ENCODE measurements at regions not wholly inside any gene's neighbourhood (a gene's known extent, or its start where the extent isn't known, plus 50 kb on each side); places are given as distances from the start of the nearest gene placed in this dataset.
"Not testable (repeated sequence)": the region's sequence is repeated elsewhere in the genome, so short reads cannot be mapped to it uniquely, and the experiment has no call there.

DNA sequence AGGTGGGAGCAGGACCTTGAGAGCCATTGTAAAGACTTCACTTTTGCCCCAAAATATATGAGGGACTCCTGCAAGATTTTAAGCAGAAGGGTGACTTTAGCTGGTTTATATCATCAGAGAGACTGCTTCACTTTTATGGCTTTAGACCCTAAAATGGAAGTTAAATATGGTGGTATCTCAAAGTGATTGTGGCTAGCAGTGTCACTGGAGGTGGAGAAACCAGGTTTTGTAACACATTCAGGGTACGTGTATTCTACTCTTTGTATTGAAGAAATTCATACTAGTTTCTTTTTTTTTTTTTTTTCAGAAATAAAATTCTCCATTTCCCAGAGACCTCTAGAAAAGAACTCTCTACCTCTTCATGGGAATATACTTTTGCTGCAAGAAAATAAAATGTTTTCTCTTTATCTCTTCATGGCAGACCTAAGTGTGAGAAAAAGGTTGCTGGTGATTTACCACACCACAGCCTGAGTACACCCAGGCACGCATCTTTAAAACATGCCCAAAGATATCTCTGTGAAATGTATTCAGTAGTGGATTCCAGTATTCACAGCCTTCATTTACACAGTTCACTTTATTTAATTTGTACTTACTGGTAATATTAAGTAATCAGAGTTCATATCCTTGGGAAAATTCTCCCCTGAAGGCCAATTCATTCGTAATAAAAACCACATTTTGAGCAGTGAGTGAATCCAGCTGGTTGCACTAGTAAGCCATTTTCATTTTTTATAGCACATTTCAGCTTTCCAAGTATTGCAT is 74.3 kb upstream of the GUCY1A1 start:
- DNase-seq (ENCODE audit: low read depth): peak; percentile 61

GRCh38 chr4:155591738-155592143 is 74.9 kb upstream of the GUCY1A1 start:
- no peak for DNase-seq (ENCODE audit: low read depth)

GRCh38 chr4:155590796-155591585 is 75.7 kb upstream of the GUCY1A1 start:
- DNase-seq (ENCODE audit: low read depth): no peak

- no peak for DNase-seq (ENCODE audit: low read depth)
These were observed 78.2 kb upstream of the GUCY1A1 start for GRCh38 chr4:155588437-155588836.

DNA sequence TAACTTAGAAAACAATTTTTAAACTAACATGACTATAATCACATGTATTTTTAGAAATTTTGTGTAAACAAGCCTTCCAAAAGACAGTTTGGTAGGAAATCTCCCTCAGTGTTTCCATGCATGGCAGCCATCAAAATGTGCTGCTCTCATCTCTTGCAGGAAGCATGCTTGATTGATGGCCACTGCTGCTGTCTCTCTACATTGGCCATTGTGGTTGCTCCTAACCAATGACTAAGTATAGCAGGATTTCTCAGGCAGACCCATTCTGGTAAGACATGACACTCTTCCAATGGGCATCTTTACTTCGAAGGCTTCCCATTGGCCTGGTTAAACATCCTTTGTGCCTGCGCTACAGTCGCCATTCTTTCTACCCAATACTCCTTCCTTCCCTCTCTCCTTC is 78.9 kb upstream of the GUCY1A1 start:
- DNase-seq (ENCODE audit: low read depth): no peak

DNA sequence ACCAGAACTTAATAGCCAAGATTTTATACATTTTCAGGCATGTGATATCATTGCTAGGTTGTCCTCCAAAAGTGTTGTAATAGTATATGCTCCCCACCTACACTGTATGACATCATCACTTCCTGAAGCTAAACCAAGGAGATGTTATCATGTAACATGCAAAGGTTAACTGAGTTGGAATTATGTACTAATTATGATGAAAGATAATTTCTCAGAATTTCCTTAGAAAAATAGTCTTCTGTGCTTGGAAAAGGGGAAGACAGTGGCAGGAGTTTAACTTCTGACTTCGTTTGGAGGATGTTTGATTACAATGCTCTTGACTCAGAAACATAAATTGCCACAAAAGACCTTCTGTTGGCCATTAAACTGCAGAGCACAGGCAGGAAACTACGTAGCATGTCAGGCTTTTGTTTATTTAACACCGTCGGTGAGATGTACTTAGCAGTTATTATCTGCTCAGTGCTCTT is 83.6 kb upstream of the GUCY1A1 start:
- DNase-seq (ENCODE audit: low read depth): peak; percentile 54

DNA sequence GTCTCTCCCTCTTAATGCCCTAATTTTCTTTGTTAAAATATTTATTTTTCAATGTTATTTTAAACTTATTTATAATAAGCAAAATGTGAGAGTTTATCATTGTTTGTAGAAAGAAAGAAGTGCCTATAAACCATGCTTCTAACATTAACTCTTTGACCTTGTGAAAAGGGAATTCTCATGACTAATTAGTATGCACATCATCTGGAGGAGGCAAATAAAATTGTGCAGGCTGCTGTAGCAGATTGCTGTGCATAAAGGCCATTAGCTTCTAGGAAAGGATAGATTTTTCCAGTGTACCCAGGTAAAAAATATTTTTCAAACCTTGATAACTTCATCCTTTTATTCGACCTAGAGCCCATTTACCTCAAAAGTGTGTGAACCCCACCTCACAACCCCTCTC is 84.6 kb upstream of the GUCY1A1 start:
- no peak for DNase-seq (ENCODE audit: low read depth)

GRCh38 chr4:155578726-155579370 is 87.8 kb upstream of the GUCY1A1 start:
- DNase-seq (ENCODE audit: low read depth): peak; percentile 84

DNA sequence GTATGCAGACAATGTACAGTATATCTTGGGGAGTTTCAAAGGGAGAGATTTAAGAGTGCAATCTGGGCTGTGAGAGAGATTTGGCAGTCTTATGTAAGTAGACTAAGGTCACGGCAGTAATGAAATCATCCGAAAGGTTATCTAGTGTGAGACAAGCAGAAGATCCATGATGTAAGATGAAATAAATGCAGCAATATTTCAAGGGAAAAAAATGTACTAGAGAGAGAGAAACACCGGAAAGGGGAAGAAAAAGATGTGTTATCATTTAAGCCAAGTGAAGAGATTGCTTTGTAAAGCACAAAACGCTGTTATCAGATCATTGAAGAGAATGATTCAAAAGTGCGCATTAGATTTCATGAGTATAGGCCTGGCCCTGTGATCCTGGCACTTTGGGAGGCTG is 88.4 kb upstream of the GUCY1A1 start:
- DNase-seq (ENCODE audit: low read depth): no peak

DNA sequence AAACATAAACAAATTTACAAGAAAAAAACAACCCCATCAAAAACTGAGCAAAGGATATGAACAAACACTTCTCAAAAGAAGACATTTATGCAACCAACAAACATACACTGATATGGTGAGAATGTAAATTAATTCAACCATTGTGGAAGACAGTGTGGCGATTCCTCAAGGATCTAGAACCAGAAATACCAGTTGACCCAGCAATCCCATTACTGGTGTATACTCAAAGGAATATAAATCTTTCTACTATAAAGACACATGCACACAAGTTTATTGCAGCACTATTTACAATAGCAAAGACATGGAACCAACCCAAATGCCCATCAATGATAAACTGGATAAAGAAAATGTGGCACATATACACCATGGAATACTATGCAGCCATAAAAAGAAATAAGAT is 92.3 kb upstream of the GUCY1A1 start:
- DNase-seq (ENCODE audit: low read depth): not testable (repeated sequence)

DNA sequence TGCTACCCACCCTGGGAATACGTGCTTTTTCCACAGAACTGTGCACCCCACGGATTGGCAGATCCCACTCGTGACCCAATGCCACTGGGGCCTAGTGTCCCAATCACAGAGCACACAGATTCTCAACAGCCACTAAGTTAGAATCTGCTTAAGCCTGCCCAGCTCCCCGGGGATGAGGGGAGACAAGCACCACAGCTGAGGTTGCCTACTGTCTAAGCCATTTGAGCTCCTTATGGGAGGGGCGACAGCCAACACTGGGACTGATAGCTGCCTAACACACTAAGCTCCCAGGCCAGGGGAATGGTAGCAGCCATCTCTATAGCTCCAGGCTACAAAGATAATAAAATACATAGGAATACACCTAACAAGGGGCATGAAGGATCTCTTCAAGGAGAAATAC is 93.5 kb upstream of the GUCY1A1 start:
- no peak for DNase-seq (ENCODE audit: low read depth)

- DNase-seq (ENCODE audit: low read depth): no peak
These were observed 94.4 kb upstream of the GUCY1A1 start for GRCh38 chr4:155572106-155572703.

GRCh38 chr4:155571184-155571944 is 95.3 kb upstream of the GUCY1A1 start:
- DNase-seq (ENCODE audit: low read depth): no peak

DNA sequence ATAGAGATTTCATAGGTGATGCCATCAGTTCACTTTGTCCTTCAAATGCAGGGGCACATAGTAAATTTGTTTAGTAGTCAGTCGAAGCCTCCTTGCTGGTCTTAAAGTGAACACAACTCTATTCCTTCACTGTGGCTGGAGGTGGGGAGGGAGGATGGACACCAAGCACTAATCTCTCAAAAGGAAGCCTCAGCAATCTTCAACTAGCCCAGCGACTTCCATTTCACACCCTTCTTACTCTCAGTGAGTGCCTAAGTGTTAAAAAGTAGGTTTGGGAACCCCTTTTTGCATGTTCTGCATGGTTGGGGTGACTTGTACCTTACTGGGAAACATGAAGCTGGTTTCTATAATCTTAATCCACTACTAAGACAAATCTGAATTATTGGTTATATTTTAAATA is 96.0 kb upstream of the GUCY1A1 start:
- DNase-seq (ENCODE audit: low read depth): no peak

DNA sequence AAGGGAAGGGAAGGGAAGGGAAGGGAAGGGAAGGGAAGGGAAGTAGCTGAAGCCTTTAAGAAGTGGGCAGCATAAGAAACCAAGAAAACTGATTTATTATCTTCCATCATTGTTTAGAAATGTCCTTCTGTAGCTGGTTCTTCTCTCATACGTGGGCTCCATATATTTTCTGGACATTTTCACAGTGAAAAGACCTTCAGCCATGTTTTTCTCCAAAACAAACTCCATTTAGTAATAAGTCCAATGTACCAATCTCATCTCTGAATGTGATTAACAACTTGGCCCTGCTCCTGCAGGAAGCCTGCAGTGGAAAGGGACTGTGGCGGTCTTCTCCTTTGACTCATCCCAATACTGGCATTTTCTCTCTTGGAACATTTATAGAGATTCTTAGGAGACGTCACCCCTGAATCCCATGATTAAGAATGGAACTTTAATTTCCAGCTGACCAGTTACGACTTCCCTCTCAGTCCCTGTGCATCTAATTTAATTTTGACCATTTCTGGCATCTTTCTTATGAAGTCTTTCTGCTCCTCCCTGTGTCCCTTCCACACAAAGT is 96.6 kb upstream of the GUCY1A1 start:
- peak; percentile 80 for DNase-seq (ENCODE audit: low read depth)

GRCh38 chr4:155569471-155569870 is 97.2 kb upstream of the GUCY1A1 start:
- DNase-seq (ENCODE audit: low read depth): no peak

DNA sequence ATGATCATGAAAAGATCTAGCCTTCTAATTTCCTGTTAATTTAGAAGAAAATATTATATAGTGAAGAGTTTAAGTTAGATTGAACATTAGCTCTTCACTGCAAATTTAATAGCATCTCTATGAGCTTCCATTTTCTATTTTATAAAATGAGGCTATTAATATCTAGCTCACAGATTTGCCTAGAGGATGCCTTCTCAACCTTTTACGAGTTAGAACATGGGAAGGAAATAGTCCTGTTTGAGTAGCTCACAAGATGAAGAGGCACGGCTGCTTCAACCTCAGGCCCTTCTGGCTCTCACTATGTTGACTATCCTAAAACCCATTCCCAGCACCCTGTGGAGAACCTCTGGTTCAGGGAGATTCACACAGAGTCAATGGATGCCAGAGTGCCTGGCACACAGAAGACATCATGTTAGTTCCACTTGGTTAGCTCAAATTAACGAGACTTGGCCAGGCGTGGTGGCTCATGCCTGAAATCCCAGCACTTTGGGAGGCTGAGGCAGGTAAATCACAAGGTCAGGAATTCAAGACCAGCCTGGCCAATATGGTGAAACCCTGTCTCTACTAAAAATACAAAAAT is 97.9 kb upstream of the GUCY1A1 start:
- DNase-seq (ENCODE audit: low read depth): no peak

DNA sequence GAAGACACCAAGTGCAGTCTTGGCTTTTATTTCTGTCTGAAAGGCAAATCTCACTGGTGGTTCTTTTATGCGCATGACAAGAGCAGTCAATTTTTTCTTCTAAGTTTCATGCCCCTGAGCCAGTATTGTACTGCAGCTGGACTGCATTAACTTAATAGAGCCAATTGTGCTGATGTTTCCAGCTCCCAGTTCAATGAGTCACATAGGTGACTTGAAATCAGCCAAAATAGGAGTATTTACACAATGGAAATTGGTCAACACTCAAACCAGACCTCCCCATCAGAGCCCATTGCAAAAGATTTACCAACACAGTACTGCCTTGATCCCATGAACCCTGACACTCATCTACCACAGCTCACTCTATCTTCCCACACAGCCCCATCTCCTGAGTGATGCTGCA is 100.3 kb upstream of the GUCY1A1 start:
- DNase-seq (ENCODE audit: low read depth): peak; percentile 70

- no peak for DNase-seq (ENCODE audit: low read depth)
These were observed 100.9 kb upstream of the GUCY1A1 start for GRCh38 chr4:155565776-155566175.

DNA sequence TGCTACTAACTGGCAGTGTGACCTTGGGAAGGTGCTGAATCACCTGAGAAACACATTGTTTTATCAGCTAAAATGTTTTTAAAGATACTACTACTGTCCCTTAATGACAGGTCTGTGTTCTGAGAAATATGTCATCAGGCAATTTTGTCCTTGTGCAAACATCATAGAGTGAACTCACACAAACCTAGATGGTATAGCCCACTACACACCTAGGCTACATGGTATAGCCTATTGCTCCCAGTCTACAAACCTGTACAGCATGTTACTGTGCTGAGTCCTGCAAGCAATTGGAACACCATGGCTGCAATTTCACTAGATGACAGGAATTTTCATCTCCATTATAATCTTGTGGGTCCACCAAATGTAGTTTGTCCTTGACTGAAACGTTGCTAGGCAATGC is 101.3 kb upstream of the GUCY1A1 start:
- DNase-seq (ENCODE audit: low read depth): no peak

- no peak for DNase-seq (ENCODE audit: low read depth)
These were observed 101.8 kb upstream of the GUCY1A1 start for GRCh38 chr4:155564880-155565279.

All from RPMI7951 (cell line).